H7 (cell line): ENCODE measurements at regions not wholly inside any gene's neighbourhood (a gene's known extent, or its start where the extent isn't known, plus 50 kb on each side); places are given as distances from the start of the nearest gene placed in this dataset.
"Not testable (repeated sequence)": the region's sequence is repeated elsewhere in the genome, so short reads cannot be mapped to it uniquely, and the experiment has no call there.

ENCODE experiments used
- DNase-seq: peaks from one replicate; pipeline ENCODE4 v3.0.0; 2012
- H3K27me3 ChIP-seq: 2 replicates; pipeline ENCODE4 v1.6.0; 2011; ENCODE audit warnings: mild to moderate bottlenecking, low read length; ENCODE audit not compliant: control insufficient read depth, insufficient read depth
- H3K36me3 ChIP-seq: replicated peaks from 2 replicates; pipeline ENCODE4 v1.5.1; 2011; ENCODE audit warnings: low read length; ENCODE audit not compliant: control insufficient read depth, insufficient read depth
- H3K4me3 ChIP-seq: 2 replicates; pipeline ENCODE4 v1.5.1; 2011; ENCODE audit warnings: low read depth, mild to moderate bottlenecking, control low read depth, low read length, moderate library complexity; ENCODE audit not compliant: insufficient read depth

DNA sequence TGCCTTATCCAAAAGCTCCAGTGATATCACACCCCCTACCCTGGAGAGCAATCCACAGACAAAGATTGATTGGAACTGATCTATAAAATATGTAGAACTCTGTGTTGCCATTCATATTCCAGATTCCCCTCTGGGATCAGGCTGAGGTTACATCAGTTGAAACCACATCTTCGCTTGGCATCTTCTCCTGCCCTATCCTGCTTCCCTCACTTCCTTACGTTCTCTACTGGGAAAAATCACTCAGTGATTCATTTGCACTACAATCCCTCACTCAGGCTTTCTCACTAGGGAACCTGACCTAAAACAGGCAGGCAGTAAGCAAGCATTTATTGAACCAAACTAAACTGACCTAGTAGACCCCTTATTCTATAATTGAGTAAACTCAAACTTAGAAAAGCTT, 111.7 kb downstream of the ESM1 start:
- DNase-seq: no peak

DNA sequence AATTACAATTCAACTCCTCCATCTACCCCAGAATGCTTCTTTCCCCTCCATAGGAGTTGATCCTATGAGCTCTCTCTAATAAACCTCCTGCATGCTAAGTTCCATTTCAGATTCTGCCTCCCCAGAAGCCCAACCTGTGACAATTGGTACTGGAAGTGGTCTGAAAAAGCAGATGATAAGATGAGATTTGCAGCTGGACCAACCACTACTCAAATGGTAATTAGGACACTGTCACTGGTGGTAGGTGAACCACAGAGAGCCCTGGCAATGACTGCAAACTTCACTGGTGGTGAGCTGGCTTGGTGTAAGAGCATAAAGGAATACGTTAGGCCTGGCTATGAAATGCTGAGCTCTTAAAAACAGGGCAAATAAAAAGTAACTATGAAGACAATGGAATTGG, 112.6 kb downstream of the ESM1 start:
- Histone ChIP-seq H3K27me3 (no peaks in the 10 kb centered on the region), H3K36me3 (no peaks in the 10 kb centered on the region), H3K4me3 (no peak overlapping the region)
- no peak for DNase-seq

More for the DNA sequence above, 111.7 kb downstream of the ESM1 start:
- Histone ChIP-seq H3K36me3 (no peaks in the 10 kb centered on the region), H3K4me3 (no peak overlapping the region), H3K27me3 (no peaks in the 10 kb centered on the region)

DNA sequence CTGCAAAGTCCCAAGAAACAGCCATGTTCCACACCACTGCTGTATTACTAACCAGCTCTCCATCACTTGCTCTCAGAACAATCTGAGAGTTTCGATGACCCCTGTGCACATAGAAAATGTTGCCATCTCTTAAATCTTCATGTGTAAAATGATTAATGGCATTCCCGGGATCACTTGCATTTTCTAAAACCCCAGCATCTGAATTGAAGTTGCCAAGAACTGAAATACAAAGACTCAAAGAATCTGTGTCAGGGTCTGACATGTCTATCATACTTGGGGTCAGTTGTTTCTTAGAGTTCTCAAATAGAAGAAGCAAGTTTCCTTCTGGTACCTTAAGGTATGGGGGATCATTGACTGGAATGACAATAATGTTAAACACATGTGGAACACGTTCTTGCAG, 115.1 kb downstream of the ESM1 start:
- Histone ChIP-seq H3K27me3 (no peaks in the 10 kb centered on the region), H3K4me3 (no peak overlapping the region), H3K36me3 (no peaks in the 10 kb centered on the region)
- DNase-seq: no peak

DNA sequence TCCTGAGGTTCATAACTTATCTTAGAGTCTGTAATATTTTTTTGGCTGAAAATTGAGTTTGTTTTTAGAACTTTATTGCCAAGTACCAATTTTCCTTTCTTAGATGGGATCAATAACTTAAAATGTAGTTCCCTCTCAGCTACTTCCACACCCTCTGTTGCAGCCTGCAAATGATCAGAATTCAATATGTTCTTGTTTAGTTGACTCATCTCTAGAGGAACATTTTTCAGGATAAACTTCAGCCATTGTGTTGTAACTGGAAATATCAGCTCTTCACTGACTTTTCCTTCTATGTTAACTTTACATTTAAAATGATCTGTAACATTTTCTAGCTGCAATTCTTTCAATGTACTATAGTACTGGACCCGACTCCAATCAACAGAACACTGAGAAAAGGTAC, 115.7 kb downstream of the ESM1 start:
- no peak for DNase-seq
- H3K4me3 ChIP-seq: no peak overlapping the region
- no peaks in the 10 kb centered on the region for H3K27me3 ChIP-seq
- H3K36me3 ChIP-seq: no peaks in the 10 kb centered on the region

DNA sequence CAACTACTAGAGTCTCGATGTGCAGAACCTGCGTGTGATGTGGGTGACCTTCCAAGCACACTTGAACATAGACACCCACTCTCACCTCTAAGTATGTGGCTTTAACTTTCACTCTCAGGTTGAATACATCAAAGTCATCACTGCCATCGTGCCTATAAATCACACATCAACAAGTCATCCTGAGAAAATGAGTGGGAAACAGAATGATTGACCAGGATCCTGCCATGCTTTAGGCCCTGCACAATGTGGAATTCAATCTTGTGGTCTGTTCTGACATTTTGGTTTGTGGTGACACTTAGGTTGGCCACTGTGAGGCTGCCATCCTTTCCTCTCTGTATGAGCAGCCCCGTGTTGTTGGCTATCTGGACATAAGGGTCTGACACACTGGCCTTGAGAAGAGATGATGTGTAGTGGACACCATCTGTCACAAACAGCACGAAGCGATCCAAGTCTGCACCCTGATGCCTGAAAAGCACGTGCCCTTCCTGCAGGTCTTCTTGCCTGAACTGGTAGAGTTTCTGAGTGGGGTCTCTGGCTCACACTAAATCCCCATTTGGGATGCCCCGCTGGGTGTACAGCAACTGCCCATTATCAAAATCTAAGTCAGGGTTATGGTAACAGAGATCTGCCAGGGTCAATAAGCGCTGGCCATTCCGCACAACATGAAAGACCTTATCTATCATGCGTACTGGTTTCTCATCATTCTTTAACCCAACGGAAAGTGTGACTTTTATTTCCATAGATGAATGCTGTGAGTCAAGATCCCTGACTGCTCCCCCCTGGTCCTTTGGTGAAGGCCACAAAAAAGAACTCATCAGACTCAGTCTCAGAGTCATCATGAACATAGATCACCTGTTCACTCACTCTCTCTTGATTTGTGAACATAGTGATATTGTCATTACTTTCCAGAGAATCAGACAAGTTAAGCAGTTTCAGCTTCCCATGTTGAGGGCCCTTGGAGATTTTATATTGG, 116.6 kb downstream of the ESM1 start:
- no peak for DNase-seq
- Histone ChIP-seq H3K27me3 (no peaks in the 10 kb centered on the region), H3K36me3 (no peaks in the 10 kb centered on the region), H3K4me3 (no peak overlapping the region)

DNA sequence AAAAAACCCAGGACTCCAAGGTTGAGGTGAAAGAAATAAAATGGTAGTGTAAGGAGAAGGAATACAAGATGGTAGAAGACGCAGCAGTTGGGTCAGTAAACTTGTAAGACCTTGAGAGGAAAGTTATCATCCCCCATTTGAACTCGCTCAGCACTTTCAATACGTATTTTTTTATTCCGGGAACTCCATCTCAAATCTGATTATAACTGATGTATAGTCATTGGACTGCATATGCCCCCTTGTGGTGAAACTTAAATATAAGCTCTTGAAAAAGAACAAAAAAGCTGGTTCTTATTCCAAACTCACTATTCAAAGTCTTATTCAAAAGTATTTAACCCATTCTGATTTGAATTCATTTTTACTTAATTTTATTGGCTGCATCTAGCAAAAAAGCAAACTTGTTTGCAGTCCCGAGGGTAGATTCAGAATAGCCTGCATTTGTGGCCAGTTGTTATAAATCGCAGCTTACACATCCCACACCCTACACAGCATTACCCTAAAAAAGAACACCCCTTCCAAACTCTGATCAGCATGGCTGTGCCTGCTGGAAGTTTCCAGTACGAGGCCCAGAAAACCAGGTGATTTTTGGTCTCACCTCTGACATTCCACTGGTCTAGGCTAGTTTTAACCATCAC, 118.0 kb downstream of the ESM1 start:
- Histone ChIP-seq H3K36me3 (no peaks in the 10 kb centered on the region), H3K27me3 (no peaks in the 10 kb centered on the region), H3K4me3 (no peak overlapping the region)
- peak; percentile 41 for DNase-seq

DNA sequence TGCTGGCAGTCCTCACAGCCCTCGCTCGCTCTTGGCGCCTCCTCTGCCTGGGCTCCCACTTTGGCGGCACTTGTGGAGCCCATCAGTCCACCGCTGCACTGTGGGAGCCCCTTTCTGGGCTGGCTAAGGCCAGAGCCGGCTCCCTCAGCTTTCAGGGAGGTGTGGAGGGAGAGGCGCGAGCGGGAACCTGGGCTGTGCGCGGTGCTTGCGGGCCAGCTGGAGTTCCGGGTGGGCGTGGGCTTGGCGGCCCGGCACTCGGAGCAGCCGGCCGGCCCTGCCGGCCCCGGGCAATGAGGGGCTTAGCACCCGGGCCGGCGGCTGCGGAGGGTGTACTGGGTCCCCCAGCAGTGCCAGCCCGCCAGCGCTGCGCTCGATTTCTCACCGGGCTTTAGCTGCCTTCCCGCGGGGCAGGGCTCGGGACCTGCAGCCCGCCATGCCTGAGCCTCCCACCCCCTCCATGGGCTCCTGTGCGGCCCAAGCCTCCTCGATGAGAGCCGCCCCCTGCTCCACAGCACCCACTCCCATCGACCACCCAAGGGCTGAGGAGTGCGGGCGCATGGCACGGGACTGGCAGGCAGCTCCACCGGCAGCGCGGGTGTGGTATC, 120.4 kb downstream of the ESM1 start:
- DNase-seq, H3K4me3 ChIP-seq, H3K27me3 ChIP-seq, H3K36me3 ChIP-seq: not testable (repeated sequence)

DNA sequence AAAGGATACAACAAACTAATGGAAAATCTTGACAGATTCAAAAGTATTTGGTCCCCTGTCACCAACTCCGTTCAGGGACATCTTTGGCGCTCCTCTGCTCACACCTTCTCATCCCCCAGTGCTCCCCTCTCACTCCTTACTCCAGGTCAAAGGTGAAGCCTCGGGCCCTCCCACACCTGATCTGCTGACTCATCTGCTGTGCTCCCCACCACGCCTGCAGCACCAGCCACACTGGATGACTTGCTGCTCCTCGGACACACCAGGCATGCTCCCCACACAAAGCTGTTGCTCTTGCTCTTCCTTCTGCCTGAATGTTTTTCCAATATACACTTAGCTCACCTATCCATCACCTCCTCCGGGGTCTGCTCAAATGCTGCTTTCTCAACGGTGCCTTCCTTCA, 123.4 kb downstream of the ESM1 start:
- H3K27me3 ChIP-seq: no peaks in the 10 kb centered on the region
- no peak overlapping the region for H3K4me3 ChIP-seq
- H3K36me3 ChIP-seq: no peaks in the 10 kb centered on the region
- no peak for DNase-seq

DNA sequence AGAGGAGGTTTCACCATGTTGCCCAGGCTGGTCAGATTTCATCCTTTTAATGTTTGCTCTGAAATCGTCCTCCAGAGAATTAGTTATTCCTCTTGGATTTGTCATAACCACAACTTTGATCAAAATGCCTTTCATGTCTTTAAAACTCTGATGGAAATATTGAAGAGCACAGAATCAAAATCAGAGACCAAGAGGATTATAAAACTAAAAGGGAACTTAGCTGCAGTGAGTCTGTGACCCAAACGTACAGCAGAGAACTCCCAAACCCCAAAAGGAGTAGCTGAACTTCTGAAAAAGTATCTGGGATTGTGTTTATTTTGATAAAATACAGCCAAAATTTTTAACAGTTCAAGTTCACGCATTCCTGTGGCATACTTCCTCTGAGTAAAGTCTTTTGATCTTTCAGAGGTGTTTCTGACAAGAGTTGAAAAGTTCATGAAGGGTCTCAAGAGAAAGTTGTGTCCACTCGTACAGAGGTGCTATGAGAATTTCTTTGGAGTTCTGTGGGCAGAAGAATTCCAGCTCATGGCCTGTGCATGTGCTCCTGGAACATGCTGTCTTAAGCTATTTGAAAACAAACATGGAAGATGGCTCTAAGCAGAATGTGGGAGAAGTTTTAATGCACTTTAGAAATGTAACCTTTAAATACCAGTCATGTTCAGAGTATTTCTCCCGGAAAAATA, 124.0 kb downstream of the ESM1 start:
- Histone ChIP-seq H3K27me3 (no peaks in the 10 kb centered on the region), H3K36me3 (no peaks in the 10 kb centered on the region), H3K4me3 (no peak overlapping the region)
- no peak for DNase-seq

DNA sequence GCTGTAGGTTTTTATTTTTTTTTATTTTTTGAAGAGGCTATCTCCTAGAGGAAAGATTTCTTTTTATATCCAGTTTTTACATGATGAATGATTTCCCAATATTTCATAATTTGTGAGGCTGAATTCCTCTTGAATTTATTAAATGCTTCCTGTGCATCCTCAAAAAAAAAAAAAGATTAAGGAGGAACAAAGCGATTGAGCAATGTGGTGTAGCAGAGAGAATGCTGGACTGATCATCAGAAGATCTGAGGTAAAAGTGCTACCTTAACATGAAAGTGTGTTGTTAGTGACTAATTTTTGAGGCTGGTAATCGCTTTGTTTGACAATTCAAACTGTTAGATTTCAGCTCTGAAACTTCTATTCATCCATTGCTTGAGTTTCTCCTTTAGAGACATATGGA, 125.1 kb downstream of the ESM1 start:
- Histone ChIP-seq H3K4me3 (no peak overlapping the region), H3K36me3 (no peaks in the 10 kb centered on the region), H3K27me3 (no peaks in the 10 kb centered on the region)
- DNase-seq: no peak

DNA sequence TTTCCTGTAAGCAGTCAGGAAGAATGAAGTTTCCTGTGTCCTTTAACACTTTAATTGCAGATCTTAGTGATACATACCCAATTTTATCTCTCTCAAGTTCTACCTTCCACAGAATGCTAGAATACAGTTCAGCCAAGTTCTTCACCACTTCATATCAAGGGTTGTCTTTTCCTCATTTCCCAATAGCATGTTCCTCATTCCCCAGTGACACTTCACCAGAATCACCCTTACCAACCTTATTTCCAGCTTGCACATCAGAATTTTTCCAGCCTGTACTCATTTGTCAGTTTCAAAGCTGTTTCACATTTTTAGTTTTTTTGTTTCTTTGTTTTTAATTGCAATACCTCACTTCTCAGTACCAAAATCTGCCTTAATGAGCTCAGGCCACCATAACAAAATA, 126.1 kb downstream of the ESM1 start:
- Histone ChIP-seq H3K27me3 (no peaks in the 10 kb centered on the region), H3K36me3 (no peaks in the 10 kb centered on the region), H3K4me3 (no peak overlapping the region)
- DNase-seq: no peak

DNA sequence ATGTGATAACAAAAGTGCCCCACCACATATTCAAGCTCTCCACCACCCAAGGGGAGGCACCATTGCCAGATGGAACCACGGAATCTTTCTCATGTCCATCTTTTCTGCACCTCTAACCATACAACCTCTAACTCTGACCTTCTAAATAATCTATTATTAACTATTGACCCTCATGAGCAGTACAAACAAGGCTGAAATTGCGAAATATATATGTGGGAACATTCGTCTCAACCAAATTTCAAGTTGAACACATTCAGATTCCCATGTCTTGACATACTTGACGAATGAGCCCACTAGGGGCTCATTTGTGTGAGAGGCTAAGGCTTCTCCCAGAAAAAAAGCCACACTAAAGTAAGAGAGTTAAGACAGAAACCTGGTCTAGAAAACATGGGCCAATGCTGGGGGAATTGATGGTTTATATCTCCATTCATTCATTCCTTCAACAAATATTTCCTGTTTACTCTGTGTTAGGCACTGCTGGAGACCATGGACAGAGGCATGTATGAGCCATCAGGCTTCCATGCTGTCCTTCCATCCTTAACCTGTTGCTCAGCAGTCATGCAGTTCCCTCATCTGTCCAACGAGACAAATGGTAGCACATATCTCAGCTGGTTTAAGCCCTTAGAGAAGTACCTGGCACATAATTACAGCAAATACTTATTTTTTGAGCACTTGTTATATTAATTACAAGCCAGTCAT, 130.4 kb downstream of the ESM1 start:
- no peak overlapping the region for H3K4me3 ChIP-seq
- H3K27me3 ChIP-seq: no peaks in the 10 kb centered on the region
- H3K36me3 ChIP-seq: no peaks in the 10 kb centered on the region
- DNase-seq: no peak

DNA sequence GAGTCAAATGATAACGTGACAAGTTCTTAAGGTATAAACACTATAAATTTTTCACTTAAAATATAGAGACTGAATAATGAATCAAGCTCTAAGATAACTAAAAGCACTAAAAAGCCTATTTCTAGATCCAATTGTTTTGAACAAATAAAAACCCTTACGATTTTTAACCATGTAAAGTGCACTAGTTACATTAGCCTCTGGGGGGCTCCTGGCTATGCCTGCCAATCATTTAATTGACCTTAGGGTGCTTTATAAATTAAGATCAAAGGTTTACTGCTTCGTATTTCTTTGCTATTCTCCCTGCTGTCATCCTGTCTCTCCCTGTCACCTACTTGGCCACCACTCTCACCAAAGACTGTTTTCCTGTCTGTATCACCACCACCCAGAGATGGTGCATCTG, 133.4 kb downstream of the ESM1 start:
- no peak overlapping the region for H3K4me3 ChIP-seq
- no peaks in the 10 kb centered on the region for H3K27me3 ChIP-seq
- no peak for DNase-seq
- no peaks in the 10 kb centered on the region for H3K36me3 ChIP-seq

DNA sequence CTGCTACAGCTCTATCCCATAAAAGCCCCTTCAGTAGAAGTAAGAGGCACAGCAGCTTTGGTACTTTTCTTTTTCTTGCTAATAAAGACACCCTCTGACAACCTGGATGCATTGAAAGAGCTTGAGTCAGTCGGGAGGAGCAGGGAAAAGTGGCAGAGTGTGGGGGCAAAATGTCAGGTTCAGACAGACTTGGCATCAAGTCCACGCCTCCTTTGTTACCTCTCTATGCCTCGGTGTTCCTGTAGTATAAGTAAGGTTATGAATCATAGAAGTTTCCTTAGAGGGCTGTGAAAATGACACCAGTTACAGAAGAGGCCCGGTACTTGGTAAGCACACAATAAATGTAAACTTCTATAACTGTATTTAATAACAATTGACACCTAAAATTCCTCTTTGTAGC, 133.9 kb downstream of the ESM1 start:
- no peaks in the 10 kb centered on the region for H3K36me3 ChIP-seq
- no peaks in the 10 kb centered on the region for H3K27me3 ChIP-seq
- DNase-seq: no peak
- H3K4me3 ChIP-seq: no peak overlapping the region
